ENCODE measurements at regions not wholly inside any gene's neighbourhood (a gene's known extent, or its start where the extent isn't known, plus 50 kb on each side); places are given as distances from the start of the nearest gene placed in this dataset.

- H3K79me2 ChIP-seq (ENCODE audit: low read depth) = no peaks in the 10 kb centered on the region
- TF ChIP-seq EZH2 (IDR thresholded peaks at IDR 0.05; ENCODE audit: low read depth) (no peak), CTCF (conservative IDR thresholded peaks at IDR 0.05) (no peak)
- no peaks in the 10 kb centered on the region for H3K4me1 ChIP-seq (replicated peaks; ENCODE audit: insufficient read depth)
- H3F3A ChIP-seq (ENCODE audit: insufficient read depth, low read depth) = no peaks in the 10 kb centered on the region
- BruUV-seq (replicated peaks) = no TSS peak
- peaks cover 17% of the 10 kb centered on the region for H3K27me3 ChIP-seq (ENCODE audit: insufficient read depth, low read depth)
- no peak overlapping the region for H2AFZ ChIP-seq
- no peaks in the 10 kb centered on the region for H3K9me2 ChIP-seq (ENCODE audit: insufficient read depth)
- H3K4me3 ChIP-seq = no peak overlapping the region
- POLR2A ChIA-PET (ENCODE audit: unreplicated experiment) = no interaction called here
- H3K36me3 ChIP-seq (ENCODE audit: low read depth) = no peaks in the 10 kb centered on the region
- H3K9me3 ChIP-seq (ENCODE audit: insufficient read depth, low read depth) = no peaks in the 10 kb centered on the region
- no peak overlapping the region for H3K4me2 ChIP-seq
- no peak overlapping the region for H3K27ac ChIP-seq
- intact Hi-C loops (cut with micrococcal nuclease; ENCODE audit: unreplicated experiment) = no loop called here
- H4K20me1 ChIP-seq (ENCODE audit: insufficient read depth) = no peaks in the 10 kb centered on the region; the same call in 1 of the 2 replicates
- CTCF ChIA-PET = no interaction called here
- no peak for DNase-seq
These were observed 500.5 kb upstream of the RAB6C start for GRCh38 chr2:129478902-129479517.

GRCh38 chr2:129479892-129480291, 499.6 kb upstream of the RAB6C start:
- Histone ChIP-seq H3K36me3 (ENCODE audit: low read depth) (no peaks in the 10 kb centered on the region), H3K79me2 (ENCODE audit: low read depth) (no peaks in the 10 kb centered on the region), H3K9me2 (ENCODE audit: insufficient read depth) (no peaks in the 10 kb centered on the region), H3K4me1 (replicated peaks; ENCODE audit: insufficient read depth) (no peaks in the 10 kb centered on the region), H2AFZ (no peak overlapping the region), H3K4me3 (no peak overlapping the region), H3K27ac (no peak overlapping the region), H3K9me3 (ENCODE audit: insufficient read depth, low read depth) (no peaks in the 10 kb centered on the region), H3K27me3 (ENCODE audit: insufficient read depth, low read depth) (peaks cover 23% of the 10 kb centered on the region), H3K4me2 (no peak overlapping the region), H3F3A (ENCODE audit: insufficient read depth, low read depth) (no peaks in the 10 kb centered on the region), H4K20me1 (ENCODE audit: insufficient read depth) (no peaks in the 10 kb centered on the region; the same call in 1 of the 2 replicates)
- intact Hi-C loops (cut with micrococcal nuclease; ENCODE audit: unreplicated experiment) = no loop called here
- TF ChIP-seq CTCF (conservative IDR thresholded peaks at IDR 0.05) (no peak), EZH2 (IDR thresholded peaks at IDR 0.05; ENCODE audit: low read depth) (no peak)
- BruUV-seq (replicated peaks) = no TSS peak
- ChIA-PET CTCF (no interaction called here), POLR2A (ENCODE audit: unreplicated experiment) (no interaction called here)
- no peak for DNase-seq

GRCh38 chr2:129480790-129481189, 498.7 kb upstream of the RAB6C start:
- no peak overlapping the region for H2AFZ ChIP-seq
- peaks cover 32% of the 10 kb centered on the region for H3K27me3 ChIP-seq (ENCODE audit: insufficient read depth, low read depth)
- DNase-seq = no peak
- H3K36me3 ChIP-seq (ENCODE audit: low read depth) = no peaks in the 10 kb centered on the region
- no peak for TF ChIP-seq EZH2 (IDR thresholded peaks at IDR 0.05; ENCODE audit: low read depth)
- no peak for TF ChIP-seq CTCF (conservative IDR thresholded peaks at IDR 0.05)
- H3K4me2 ChIP-seq = no peak overlapping the region
- no peaks in the 10 kb centered on the region for H3K9me3 ChIP-seq (ENCODE audit: insufficient read depth, low read depth)
- H3K79me2 ChIP-seq (ENCODE audit: low read depth) = no peaks in the 10 kb centered on the region
- no peaks in the 10 kb centered on the region for H3K9me2 ChIP-seq (ENCODE audit: insufficient read depth)
- H3K4me3 ChIP-seq = no peak overlapping the region
- H3F3A ChIP-seq (ENCODE audit: insufficient read depth, low read depth) = no peaks in the 10 kb centered on the region
- CTCF ChIA-PET = no interaction called here
- BruUV-seq (replicated peaks) = no TSS peak
- no peaks in the 10 kb centered on the region for H3K4me1 ChIP-seq (replicated peaks; ENCODE audit: insufficient read depth)
- intact Hi-C loops (cut with micrococcal nuclease; ENCODE audit: unreplicated experiment) = no loop called here
- POLR2A ChIA-PET (ENCODE audit: unreplicated experiment) = no interaction called here
- no peaks in the 10 kb centered on the region; the same call in 1 of the 2 replicates for H4K20me1 ChIP-seq (ENCODE audit: insufficient read depth)
- H3K27ac ChIP-seq = no peak overlapping the region
